GM12875 (cell line): ENCODE measurements at regions not wholly inside any gene's neighbourhood (a gene's known extent, or its start where the extent isn't known, plus 50 kb on each side); places are given as distances from the start of the nearest gene placed in this dataset.

Experiments used
- H3K4me3 ChIP-seq: one replicate; pipeline ENCODE4 v1.5.1; 2011; ENCODE audit warnings: low read depth, low read length, control low read depth
- CTCF ChIP-seq: IDR thresholded peaks from 2 replicates; pipeline ENCODE4 v1.5.1; 2011; ENCODE audit warnings: low read depth, mild to moderate bottlenecking, control low read depth, inconsistent platforms, low read length, moderate library complexity, borderline replicate concordance; ENCODE audit not compliant: insufficient read depth

- no peak overlapping the region for H3K4me3 ChIP-seq
- no peak for TF ChIP-seq CTCF
Measured at GRCh38 chr12:89208661-89209096, 143.6 kb downstream of the DUSP6 start.

- no peak for TF ChIP-seq CTCF
- H3K4me3 ChIP-seq = no peak overlapping the region
Measured at GRCh38 chr12:89206390-89206789, 145.9 kb downstream of the DUSP6 start.

- no peak overlapping the region for H3K4me3 ChIP-seq
- no peak for TF ChIP-seq CTCF
Measured at GRCh38 chr12:89205517-89205916, 146.8 kb downstream of the DUSP6 start.

- H3K4me3 ChIP-seq = no peak overlapping the region
- no peak for TF ChIP-seq CTCF
Measured at GRCh38 chr12:89203144-89203543, 149.2 kb downstream of the DUSP6 start.

GRCh38 chr12:89200217-89200616 is 152.1 kb downstream of the DUSP6 start:
- no peak overlapping the region for H3K4me3 ChIP-seq
- no peak for TF ChIP-seq CTCF

GRCh38 chr12:89195470-89195869 is 156.8 kb downstream of the DUSP6 start:
- H3K4me3 ChIP-seq = no peak overlapping the region
- TF ChIP-seq CTCF = no peak

GRCh38 chr12:89194683-89195082 is 157.6 kb downstream of the DUSP6 start:
- H3K4me3 ChIP-seq = no peak overlapping the region
- no peak for TF ChIP-seq CTCF
